Neural progenitor cell (in vitro differentiated cells): ENCODE measurements at regions not wholly inside any gene's neighbourhood (a gene's known extent, or its start where the extent isn't known, plus 50 kb on each side); places are given as distances from the start of the nearest gene placed in this dataset.

Experiments
- CTCF ChIP-seq: fragments of 200-600 bp; sonication (generic); IDR thresholded peaks from 2 replicates; pipeline ENCODE4 v1.5.1; 2017; ENCODE audit warnings: antibody characterized with exemption, mild to moderate bottlenecking
- EZH2 ChIP-seq: fragments of 200-600 bp; sonication (generic); IDR thresholded peaks from 2 replicates; pipeline ENCODE4 v1.6.1; 2017; ENCODE audit warnings: antibody characterized with exemption, mild to moderate bottlenecking, moderate library complexity

- TF ChIP-seq CTCF (no peak), EZH2 (no peak)
Measured at GRCh38 chr4:145307120-145307519, 126.7 kb upstream of the OTUD4 start.
